IMR-90 (cell line): ENCODE measurements at regions not wholly inside any gene's neighbourhood (a gene's known extent, or its start where the extent isn't known, plus 50 kb on each side); places are given as distances from the start of the nearest gene placed in this dataset.

Experiments
- ATAC-seq: fragments of 200-7000 bp; cut with Tn5 transposase; 2 replicates; pipeline ENCODE4 v1.9.1; 2020; ENCODE audit warnings: low read depth, mild to moderate bottlenecking, moderate library complexity
- BruUV-seq: library from RNA; stranded (reverse); fragments of 400-500 nt; replicated peaks from 2 replicates; lab custom pipeline; 2021; lab: Mats Ljungman, UMichigan
- CTCF ChIA-PET: fragments of 300-600 bp; formaldehyde crosslinking; extraction: SDS; loops from one replicate; lab custom pipeline; 2021; ENCODE audit warnings: antibody characterized with exemption; lab: Yijun Ruan, JAX
- POLR2A ChIA-PET: fragments of 300-600 bp; sonication (Branson Sonifier 250); formaldehyde crosslinking; loops from one replicate; lab custom pipeline; 2022; ENCODE audit warnings: antibody characterized with exemption; ENCODE audit not compliant: unreplicated experiment; lab: Charles Lee
- DNase-seq: peaks from one replicate; pipeline ENCODE4 v3.0.0; 2013
- H2AFZ ChIP-seq: replicated peaks from 2 replicates; pipeline ENCODE3; 2013; ENCODE audit warnings: low read length, mild to moderate bottlenecking; ENCODE audit not compliant: poor library complexity
- H2AK5ac ChIP-seq: 2 replicates; pipeline ENCODE4 v1.6.1; 2013; ENCODE audit warnings: low read depth, low read length, inconsistent platforms
- H2AK9ac ChIP-seq: replicated peaks from 2 replicates; pipeline ENCODE3; 2013; ENCODE audit warnings: mild to moderate bottlenecking, low read depth, low read length, moderate library complexity; ENCODE audit not compliant: poor library complexity
- H2BK120ac ChIP-seq: 2 replicates; pipeline ENCODE4 v1.6.1; 2013; ENCODE audit warnings: low read depth, low read length, inconsistent platforms
- H2BK15ac ChIP-seq: 3 replicates; pipeline ENCODE4 v1.6.1; 2013; ENCODE audit warnings: low read depth, low read length, inconsistent platforms
- H2BK20ac ChIP-seq: 2 replicates; pipeline ENCODE4 v1.6.1; 2013; ENCODE audit warnings: low read depth, mild to moderate bottlenecking, inconsistent platforms, low read length, moderate library complexity
- H2BK5ac ChIP-seq: 2 replicates; pipeline ENCODE4 v1.6.1; 2013; ENCODE audit warnings: mild to moderate bottlenecking, low read depth, low read length, inconsistent platforms; ENCODE audit not compliant: poor library complexity, severe bottlenecking
- H3K14ac ChIP-seq: replicated peaks from 2 replicates; pipeline ENCODE4 v1.6.1; 2013; ENCODE audit warnings: low read depth, low read length, inconsistent platforms
- H3K18ac ChIP-seq: 2 replicates; pipeline ENCODE4 v1.6.1; 2013; ENCODE audit warnings: low read depth, low read length, control low read depth
- H3K23ac ChIP-seq: 2 replicates; pipeline ENCODE4 v1.6.1; 2013; ENCODE audit warnings: low read depth, low read length, inconsistent platforms
- H3K27ac ChIP-seq: 2 replicates; pipeline ENCODE4 v1.5.1; 2013; ENCODE audit warnings: mild to moderate bottlenecking, control low read depth, low read length; ENCODE audit not compliant: insufficient read depth
- H3K27me3 ChIP-seq: 2 replicates; pipeline ENCODE4 v1.6.1; 2013; ENCODE audit warnings: low read length; ENCODE audit not compliant: control insufficient read depth, insufficient read depth
- H3K36me3 ChIP-seq: 2 replicates; pipeline ENCODE4 v1.6.1; 2013; ENCODE audit warnings: low read length, mixed read lengths; ENCODE audit not compliant: control insufficient read depth, insufficient read depth
- H3K4ac ChIP-seq: 2 replicates; pipeline ENCODE4 v1.6.1; 2013; ENCODE audit warnings: low read depth, low read length, inconsistent platforms
- H3K4me1 ChIP-seq: 2 replicates; pipeline ENCODE4 v1.6.1; 2013; ENCODE audit warnings: low read length, mixed read lengths; ENCODE audit not compliant: control insufficient read depth, insufficient read depth
- H3K4me2 ChIP-seq: 2 replicates; pipeline ENCODE4 v1.6.1; 2013; ENCODE audit warnings: low read depth, mild to moderate bottlenecking, control low read depth, low read length, moderate library complexity
- H3K4me3 ChIP-seq: 2 replicates; pipeline ENCODE4 v1.5.1; 2013; ENCODE audit warnings: low read depth, mild to moderate bottlenecking, control low read depth, low read length, moderate library complexity; ENCODE audit not compliant: insufficient read depth
- H3K56ac ChIP-seq: 2 replicates; pipeline ENCODE4 v1.6.1; 2013; ENCODE audit warnings: low read length, inconsistent platforms; ENCODE audit not compliant: insufficient read depth; ENCODE audit errors: extremely low read depth
- H3K79me1 ChIP-seq, 2 experiments: 2 replicates each; pipeline ENCODE4 v1.6.1; 2013; ENCODE audit warnings: low read length in 2 of 2, inconsistent platforms in 1 of 2, low read depth in 1 of 2
- H3K9ac ChIP-seq: 2 replicates; pipeline ENCODE4 v1.6.1; 2013; ENCODE audit warnings: low read depth, low read length, control low read depth
- H3K9me1 ChIP-seq: 2 replicates; pipeline ENCODE4 v1.6.1; 2013; ENCODE audit warnings: low read length, inconsistent platforms; ENCODE audit not compliant: insufficient read depth
- H3K9me3 ChIP-seq: 2 replicates; pipeline ENCODE4 v1.6.1; 2013; ENCODE audit warnings: low read length; ENCODE audit not compliant: control insufficient read depth, insufficient read depth
- H4K20me1 ChIP-seq: 2 replicates; pipeline ENCODE4 v1.6.1; 2013; ENCODE audit warnings: low read length, inconsistent platforms; ENCODE audit not compliant: insufficient read depth
- H4K5ac ChIP-seq: 2 replicates; pipeline ENCODE4 v1.6.1; 2013; ENCODE audit warnings: mild to moderate bottlenecking, low read depth, low read length, control low read depth
- H4K8ac ChIP-seq, 2 experiments: 2 replicates each; pipeline ENCODE4 v1.6.1; 2013; ENCODE audit warnings: low read depth in 2 of 2, low read length in 2 of 2, control low read depth in 1 of 2, inconsistent platforms in 1 of 2
- H4K91ac ChIP-seq: 2 replicates; pipeline ENCODE4 v1.6.1; 2013; ENCODE audit warnings: low read depth, low read length, inconsistent platforms; ENCODE audit not compliant: insufficient read depth
- BHLHE40 ChIP-seq: fragments of 150-350 bp; IDR thresholded peaks from 2 replicates; pipeline ENCODE4 v1.6.1; 2016; ENCODE audit warnings: mild to moderate bottlenecking, low read depth, low read length
- CEBPB ChIP-seq: IDR thresholded peaks from 2 replicates; pipeline ENCODE4 v1.6.1; 2012; ENCODE audit warnings: low read depth, low read length, improper control_type of control experiment
- CHD1 ChIP-seq: IDR thresholded peaks from 2 replicates; pipeline ENCODE4 v1.6.1; 2012; ENCODE audit warnings: low read depth, low read length, improper control_type of control experiment
- CTCF ChIP-seq: conservative IDR thresholded peaks from 2 replicates; pipeline ENCODE4 v1.5.1; 2012; ENCODE audit warnings: mild to moderate bottlenecking, low read depth, low read length, improper control_type of control experiment
- ELK1 ChIP-seq: fragments of 150-350 bp; IDR thresholded peaks from 2 replicates; pipeline ENCODE4 v1.6.1; 2016; ENCODE audit warnings: low read depth, mild to moderate bottlenecking, low read length, moderate library complexity, borderline replicate concordance
- FOS ChIP-seq: fragments of 150-350 bp; IDR thresholded peaks from 2 replicates; pipeline ENCODE4 v1.6.1; 2016; ENCODE audit warnings: low read depth, low read length
- MAFK ChIP-seq: IDR thresholded peaks from 2 replicates; pipeline ENCODE4 v1.6.1; 2012; ENCODE audit warnings: low read depth, low read length, improper control_type of control experiment
- MAZ ChIP-seq: IDR thresholded peaks from 2 replicates; pipeline ENCODE4 v1.6.1; 2012; ENCODE audit warnings: low read depth, mild to moderate bottlenecking, low read length, improper control_type of control experiment, moderate library complexity, borderline replicate concordance
- MXI1 ChIP-seq: IDR thresholded peaks from 2 replicates; pipeline ENCODE4 v1.6.1; 2012; ENCODE audit warnings: low read depth, mild to moderate bottlenecking, low read length, moderate library complexity, borderline replicate concordance
- NFE2L2 ChIP-seq: fragments of 150-350 bp; IDR thresholded peaks from 2 replicates; pipeline ENCODE4 v1.6.1; 2016; ENCODE audit warnings: low read depth, mild to moderate bottlenecking, low read length
- POLR2A ChIP-seq: IDR thresholded peaks from 2 replicates; pipeline ENCODE4 v1.6.1; 2012; ENCODE audit warnings: mild to moderate bottlenecking, low read depth, low read length
- RAD21 ChIP-seq: IDR thresholded peaks from 2 replicates; pipeline ENCODE4 v1.6.1; 2012; ENCODE audit warnings: low read length, improper control_type of control experiment
- RCOR1 ChIP-seq: IDR thresholded peaks from 2 replicates; pipeline ENCODE4 v1.6.1; 2012; ENCODE audit warnings: mild to moderate bottlenecking, low read length, improper control_type of control experiment; ENCODE audit not compliant: insufficient replicate concordance
- RFX5 ChIP-seq: IDR thresholded peaks from 2 replicates; pipeline ENCODE4 v1.8.0; 2012; ENCODE audit warnings: low read depth, mild to moderate bottlenecking, low read length, moderate library complexity
- SMC3 ChIP-seq: fragments of 150-350 bp; IDR thresholded peaks from 2 replicates; pipeline ENCODE4 v1.6.1; 2016; ENCODE audit warnings: low read depth, mild to moderate bottlenecking, antibody characterized with exemption, low read length, moderate library complexity
- USF2 ChIP-seq: fragments of 150-350 bp; IDR thresholded peaks from 2 replicates; pipeline ENCODE4 v1.6.1; 2017; ENCODE audit warnings: mild to moderate bottlenecking, antibody characterized with exemption, low read length, low read depth
- WGBS, 2 experiments: methylation state at CpG; one replicate each; pipeline versions ENCODE4 v1.1.5 to v1.1.7; 2013; ENCODE audit warnings: missing lambda C conversion rate in 2 of 2; ENCODE audit not compliant: insufficient read length in 1 of 2; ENCODE audit errors: extremely low coverage in 2 of 2; 5-methylcytosine and 5-hydroxymethylcytosine counted together
- dilution Hi-C: fragments of 300-500 bp; cut with HindIII; formaldehyde crosslinking; loops from one replicate; pipeline ENCODE4 v1.14.3; 2018; ENCODE audit warnings: low sequenced_read_pairs; ENCODE audit not compliant: unreplicated experiment
- in situ Hi-C: fragments of 300-500 bp; cut with MboI; formaldehyde crosslinking; loops from 3 replicates; pipeline ENCODE4 v1.14.3; 2019; ENCODE audit warnings: low sequenced_read_pairs, inconsistent platforms, mixed read lengths
- intact Hi-C: fragments of 100-400 bp; cut with micrococcal nuclease; formaldehyde crosslinking; loops from 2 replicates; pipeline ENCODE4 v1.10.0; 2022

- in situ Hi-C loops, result no loop called here
- dilution Hi-C loops, result no loop called here
- no TSS peak for BruUV-seq
- peaks cover 7% of the 10 kb centered on the region; the same call in 1 of the 2 replicates for H3K9me3 ChIP-seq
- H3K4ac ChIP-seq, result no peak overlapping the region
- no peak overlapping the region for H3K23ac ChIP-seq
- H3K9me1 ChIP-seq, result no peaks in the 10 kb centered on the region
- H3K14ac ChIP-seq, result no peak overlapping the region
- no peaks in the 10 kb centered on the region for H3K4me1 ChIP-seq
- no CpG with 5 or more reads among the region's 2 CpGs for WGBS, 2 experiments
- no peaks in the 10 kb centered on the region for H3K27me3 ChIP-seq
- ChIA-PET CTCF (interaction anchor here (0.6 kb wide), 1 partner anchor 43 kb away, joined by 3 read pairs; no protein-coding TSS in a partner anchor), POLR2A (no interaction called here)
- H3K79me1 ChIP-seq, result no peaks in the 10 kb centered on the region
- H2AK9ac ChIP-seq, result no peak overlapping the region
- no peak for ATAC-seq
- no peak for DNase-seq
- H2BK15ac ChIP-seq, result no peak overlapping the region
- no peak overlapping the region for H2BK120ac ChIP-seq
- H4K8ac ChIP-seq, result no peak overlapping the region
- intact Hi-C loops, result no loop called here
- H3K18ac ChIP-seq, result no peak overlapping the region
- H2BK20ac ChIP-seq, result no peak overlapping the region
- no peak overlapping the region for H3K4me2 ChIP-seq
- H3K9ac ChIP-seq, result no peak overlapping the region
- H4K5ac ChIP-seq, result no peak overlapping the region
- no peak for TF ChIP-seq SMC3
- no peak for TF ChIP-seq POLR2A
- no peak for TF ChIP-seq USF2
- TF ChIP-seq RAD21, result no peak
- TF ChIP-seq CTCF, result no peak
- TF ChIP-seq RFX5, result no peak
- no peak for TF ChIP-seq BHLHE40
- no peak for TF ChIP-seq CEBPB
- no peak for TF ChIP-seq RCOR1
- no peak for TF ChIP-seq FOS
- no peak for TF ChIP-seq MAFK
- TF ChIP-seq ELK1, result no peak
- TF ChIP-seq NFE2L2, result no peak
- no peak for TF ChIP-seq MXI1
- TF ChIP-seq CHD1, result no peak
- no peak for TF ChIP-seq MAZ
- H3K4me3 ChIP-seq, result no peak overlapping the region
- H4K91ac ChIP-seq, result no peak overlapping the region
- no peak overlapping the region for H3K27ac ChIP-seq
- H2AK5ac ChIP-seq, result no peak overlapping the region
- H3K36me3 ChIP-seq, result no peaks in the 10 kb centered on the region
- no peaks in the 10 kb centered on the region for H4K20me1 ChIP-seq
- H3K56ac ChIP-seq, result no peak overlapping the region
- H2BK5ac ChIP-seq, result no peak overlapping the region
- H2AFZ ChIP-seq, result no peak overlapping the region
These were observed 1447.4 kb upstream of the GOT2 start for GRCh38 chr16:60181536-60181935.
